OCI-LY1 (cell line): ENCODE measurements at regions not wholly inside any gene's neighbourhood (a gene's known extent, or its start where the extent isn't known, plus 50 kb on each side); places are given as distances from the start of the nearest gene placed in this dataset.

ENCODE experiments used
- EZH2 ChIP-seq: fragments of 200-600 bp; sonication (generic), shearing (Covaris generic); IDR thresholded peaks from 2 replicates; pipeline ENCODE4 v1.8.0; 2017; ENCODE audit warnings: borderline replicate concordance, mixed run types, mild to moderate bottlenecking, antibody characterized with exemption, low read length, moderate library complexity, mixed read lengths
- TF ChIP-seq, protein P1 (sequence below): fragments of 200-600 bp; sonication (generic), shearing (Covaris generic); IDR thresholded peaks from 2 replicates; pipeline ENCODE4 v1.5.1; 2017; ENCODE audit warnings: mild to moderate bottlenecking, antibody characterized with exemption, low read length, moderate library complexity, mixed read lengths

DNA sequence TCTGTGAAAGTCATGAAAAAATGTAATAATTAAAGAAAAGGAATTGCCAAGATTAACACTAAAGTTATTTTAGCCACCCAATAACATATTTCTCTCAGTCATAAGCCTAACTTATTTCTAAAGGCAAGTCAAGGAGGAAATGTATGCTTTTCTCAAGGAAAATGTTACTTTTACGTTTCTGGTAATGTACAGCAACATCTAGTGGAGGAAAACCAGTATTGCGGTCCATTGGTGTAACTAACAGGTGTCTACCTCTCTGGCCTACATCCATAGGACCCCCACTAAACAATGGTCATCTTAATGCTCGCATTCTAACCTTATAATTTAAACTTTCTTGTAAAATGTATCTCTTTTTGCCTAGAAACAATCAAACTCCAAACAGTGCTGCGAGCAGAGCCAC is 437.5 kb downstream of the KIF20B start:
- TF ChIP-seq, protein P1, sequence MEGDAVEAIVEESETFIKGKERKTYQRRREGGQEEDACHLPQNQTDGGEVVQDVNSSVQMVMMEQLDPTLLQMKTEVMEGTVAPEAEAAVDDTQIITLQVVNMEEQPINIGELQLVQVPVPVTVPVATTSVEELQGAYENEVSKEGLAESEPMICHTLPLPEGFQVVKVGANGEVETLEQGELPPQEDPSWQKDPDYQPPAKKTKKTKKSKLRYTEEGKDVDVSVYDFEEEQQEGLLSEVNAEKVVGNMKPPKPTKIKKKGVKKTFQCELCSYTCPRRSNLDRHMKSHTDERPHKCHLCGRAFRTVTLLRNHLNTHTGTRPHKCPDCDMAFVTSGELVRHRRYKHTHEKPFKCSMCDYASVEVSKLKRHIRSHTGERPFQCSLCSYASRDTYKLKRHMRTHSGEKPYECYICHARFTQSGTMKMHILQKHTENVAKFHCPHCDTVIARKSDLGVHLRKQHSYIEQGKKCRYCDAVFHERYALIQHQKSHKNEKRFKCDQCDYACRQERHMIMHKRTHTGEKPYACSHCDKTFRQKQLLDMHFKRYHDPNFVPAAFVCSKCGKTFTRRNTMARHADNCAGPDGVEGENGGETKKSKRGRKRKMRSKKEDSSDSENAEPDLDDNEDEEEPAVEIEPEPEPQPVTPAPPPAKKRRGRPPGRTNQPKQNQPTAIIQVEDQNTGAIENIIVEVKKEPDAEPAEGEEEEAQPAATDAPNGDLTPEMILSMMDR = peak; percentile 21; the same call in 1 of the 2 replicates
- no peak for TF ChIP-seq EZH2
